HG03342 (cell line): ENCODE measurements at regions not wholly inside any gene's neighbourhood (a gene's known extent, or its start where the extent isn't known, plus 50 kb on each side); places are given as distances from the start of the nearest gene placed in this dataset.
A peak's percentile ranks its signal among the peaks of the same experiment; 100 is the strongest.
"Not testable (repeated sequence)": the region's sequence is repeated elsewhere in the genome, so short reads cannot be mapped to it uniquely, and the experiment has no call there.

Source experiments
- ATAC-seq: cut with Tn5 transposase; IDR thresholded peaks from one replicate; pipeline ENCODE4 v1.9.1; 2021; ENCODE audit warnings: mild to moderate bottlenecking, moderate library complexity; ENCODE audit not compliant: unreplicated experiment

DNA sequence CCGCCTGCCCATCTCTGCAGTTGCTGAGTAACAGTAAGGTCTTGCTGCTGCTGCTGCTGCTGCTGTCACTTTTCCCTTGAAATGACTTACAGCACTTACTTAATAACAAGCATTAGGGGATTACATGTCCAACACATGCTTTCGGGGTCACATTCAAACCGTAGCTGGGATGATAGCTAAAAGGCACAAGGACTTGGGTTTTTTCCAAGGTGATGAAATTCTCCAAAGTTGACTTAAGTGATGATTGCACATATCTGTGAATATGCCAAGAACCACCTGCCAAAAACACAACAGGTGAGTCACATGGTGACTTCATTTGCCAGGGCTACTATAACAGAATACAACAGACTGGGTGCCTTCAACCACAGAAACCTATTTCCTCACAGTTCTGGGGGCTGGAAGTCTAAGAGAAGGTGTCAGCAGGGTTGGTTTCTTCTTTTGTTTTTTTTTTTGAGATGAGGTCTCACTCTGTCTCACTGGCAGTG lies 121.9 kb upstream of the TNRC6C start:
- ATAC-seq = no peak

DNA sequence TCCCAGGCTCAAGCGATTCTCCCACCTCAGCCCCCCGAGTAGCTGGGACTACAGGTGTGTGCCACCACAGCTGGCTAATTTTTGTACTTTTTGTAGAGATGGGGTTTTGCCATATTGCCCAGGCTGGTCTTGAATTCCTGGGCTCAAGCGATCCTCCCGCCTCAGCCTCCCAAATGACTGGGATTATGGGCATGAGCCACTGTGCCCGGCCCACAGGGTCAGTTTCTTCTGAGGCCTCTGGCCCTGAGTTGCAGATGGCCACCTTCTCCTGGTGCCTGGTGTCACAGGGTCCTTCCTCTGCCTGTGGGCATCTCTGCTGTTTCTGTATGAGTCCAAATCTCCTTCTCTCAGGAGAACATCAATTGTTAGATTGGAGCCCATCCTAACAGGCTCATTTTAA lies 121.4 kb upstream of the TNRC6C start:
- not testable (repeated sequence) for ATAC-seq

DNA sequence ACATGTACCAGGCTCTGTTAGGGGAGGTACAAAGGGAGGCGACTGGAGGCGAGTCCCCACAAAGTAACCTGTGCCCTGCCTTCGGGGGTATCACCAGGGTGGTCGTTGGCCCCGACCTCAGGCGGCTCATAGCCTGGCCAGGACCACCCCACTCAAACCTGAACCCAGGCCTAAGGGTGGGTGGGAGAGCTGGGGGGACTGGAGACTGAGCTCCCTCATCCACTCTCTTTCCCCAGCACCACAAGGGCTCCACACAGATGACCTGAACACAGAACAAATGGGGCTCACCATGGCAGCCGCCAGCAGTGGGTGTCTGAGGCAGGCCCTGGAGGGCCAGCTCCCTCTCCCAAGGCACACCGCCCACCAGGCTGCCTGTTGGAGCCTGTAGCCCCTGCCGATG lies 120.6 kb upstream of the TNRC6C start:
- no peak for ATAC-seq

DNA sequence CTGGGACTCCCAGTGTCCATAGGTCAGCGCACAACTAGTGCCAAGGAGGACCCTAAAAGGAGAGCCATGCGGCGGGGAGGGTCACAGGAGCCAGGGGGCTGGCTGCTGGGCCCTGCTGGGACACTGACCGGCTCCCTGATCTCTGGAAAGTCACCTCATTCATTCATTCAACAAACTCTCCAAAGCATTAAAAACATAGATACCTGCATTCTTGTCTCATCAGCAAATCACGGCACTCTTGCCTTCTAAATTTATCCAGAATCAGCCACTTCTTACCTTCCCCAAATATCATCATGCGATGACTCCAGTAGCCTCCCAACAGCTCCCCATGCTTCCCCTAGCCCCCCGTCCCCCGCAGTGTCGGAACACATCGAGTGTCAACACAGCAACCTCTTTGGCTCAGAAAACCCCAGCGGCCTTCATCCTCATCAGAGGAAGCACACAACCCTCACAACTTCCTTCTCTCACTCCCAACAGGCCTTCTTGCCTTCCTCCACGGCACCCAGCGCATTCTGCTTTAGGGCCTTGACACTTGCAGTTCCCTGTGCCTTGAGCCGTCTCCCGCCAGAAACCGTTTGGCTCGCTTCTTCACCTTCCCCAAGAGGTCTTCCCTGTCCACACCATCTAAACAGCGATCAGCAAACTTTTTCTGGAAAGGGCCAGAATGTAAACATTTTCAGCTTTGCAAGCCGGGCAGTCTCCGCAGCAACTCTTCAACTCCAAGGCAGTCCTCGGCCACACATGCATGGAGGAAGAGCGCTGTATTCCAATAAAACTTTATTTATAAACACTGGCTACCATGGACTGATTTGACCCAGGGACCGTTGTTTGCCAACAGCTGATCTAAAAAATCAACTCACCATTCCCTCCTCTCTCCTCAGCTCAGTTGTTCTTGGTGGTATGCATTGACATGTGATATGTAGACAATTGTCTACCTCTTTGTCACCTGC lies 119.5 kb upstream of the TNRC6C start:
- ATAC-seq = no peak

DNA sequence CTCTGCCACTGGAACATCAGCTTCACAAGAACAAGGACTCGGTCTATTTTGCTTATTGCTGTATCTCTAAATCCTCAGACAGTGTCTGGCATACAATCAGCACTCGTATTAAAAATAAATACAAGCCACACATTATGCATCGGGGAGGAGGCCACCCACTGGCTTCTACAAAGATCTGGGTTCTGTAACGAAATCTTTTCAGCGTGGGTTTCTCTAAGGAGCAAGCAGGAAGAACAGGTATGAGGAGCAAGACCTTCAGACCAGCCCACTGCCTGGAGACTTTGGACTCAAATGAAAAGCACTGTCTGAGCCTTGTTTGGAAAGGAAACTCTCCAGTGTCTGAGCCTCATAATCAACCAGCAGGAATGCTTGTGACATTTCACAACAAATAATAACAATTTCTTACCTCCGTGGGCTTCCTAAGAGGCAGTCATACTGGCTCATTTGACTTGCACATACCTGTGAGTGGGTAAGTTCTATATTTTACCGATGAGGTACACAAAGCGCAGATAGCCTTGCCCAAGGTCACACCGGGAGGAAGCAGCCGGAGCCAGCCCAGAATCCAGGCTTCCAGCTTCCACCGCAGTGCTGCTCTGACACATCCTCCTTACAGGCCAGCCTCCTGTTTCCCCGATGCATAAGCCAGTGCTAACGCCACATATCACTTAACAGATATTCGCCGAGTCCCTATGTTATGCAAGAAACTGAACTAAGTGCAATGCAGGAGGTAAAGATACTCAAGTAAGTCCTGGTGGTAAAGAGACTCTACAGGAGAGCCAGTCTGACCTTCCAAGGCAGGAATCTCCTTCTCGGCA lies 118.6 kb upstream of the TNRC6C start:
- ATAC-seq = no peak

- no peak for ATAC-seq
Measured at GRCh38 chr17:77840513-77841165, 117.9 kb upstream of the TNRC6C start.

GRCh38 chr17:77841742-77842527 lies 116.6 kb upstream of the TNRC6C start:
- ATAC-seq = no peak

DNA sequence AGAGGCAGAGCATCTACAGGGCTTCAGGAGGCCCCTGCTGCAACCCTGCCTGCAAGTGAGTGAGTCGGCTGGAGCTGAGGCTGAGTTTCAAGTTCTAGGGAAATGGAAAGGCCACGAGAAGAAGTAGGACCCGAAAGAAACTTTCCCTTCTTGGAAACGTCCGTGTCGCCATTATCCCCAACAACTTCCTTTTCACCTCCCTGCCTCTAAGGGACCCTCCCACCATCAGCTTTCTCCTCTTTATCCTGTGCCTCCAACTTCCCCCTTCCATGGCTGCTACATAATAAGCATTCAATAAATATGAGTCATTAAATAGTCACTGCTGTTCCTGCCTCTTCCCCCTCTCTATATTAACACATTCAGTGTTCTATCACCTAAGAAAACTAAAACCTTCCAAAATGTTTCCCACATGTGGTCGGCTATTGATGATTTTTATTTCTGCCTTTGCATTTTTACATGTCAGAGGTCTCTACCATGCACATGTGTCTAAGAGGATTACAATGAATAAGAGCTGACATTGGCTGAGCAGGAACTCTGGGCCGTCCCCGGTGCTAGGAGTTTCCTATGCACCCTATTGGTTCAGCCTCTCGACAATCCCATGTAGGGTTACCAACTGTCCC lies 115.9 kb upstream of the TNRC6C start:
- no peak for ATAC-seq

GRCh38 chr17:77843255-77843895 lies 115.1 kb upstream of the TNRC6C start:
- ATAC-seq = peak; percentile 53

DNA sequence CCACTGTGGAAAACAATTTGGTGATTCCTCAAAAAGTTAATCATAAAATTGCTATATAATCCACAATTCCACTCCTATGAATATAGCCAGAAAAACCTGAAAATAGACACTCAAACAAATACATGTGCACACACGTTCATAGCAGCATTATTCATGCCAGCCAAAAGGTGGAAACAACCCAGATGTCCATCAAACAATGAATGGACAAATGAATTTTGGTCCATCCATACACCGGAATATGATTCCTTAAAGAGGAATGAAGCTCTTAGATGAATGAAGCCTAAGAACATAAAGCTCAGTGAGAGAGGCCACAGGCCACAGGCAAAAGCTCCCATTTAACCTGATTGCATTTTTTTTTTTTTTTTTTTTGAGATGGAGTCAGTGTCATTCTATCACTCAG lies 114.6 kb upstream of the TNRC6C start:
- no peak for ATAC-seq

GRCh38 chr17:77844681-77845080 lies 113.8 kb upstream of the TNRC6C start:
- no peak for ATAC-seq

- ATAC-seq = no peak
Measured at GRCh38 chr17:77845541-77846225, 112.8 kb upstream of the TNRC6C start.

DNA sequence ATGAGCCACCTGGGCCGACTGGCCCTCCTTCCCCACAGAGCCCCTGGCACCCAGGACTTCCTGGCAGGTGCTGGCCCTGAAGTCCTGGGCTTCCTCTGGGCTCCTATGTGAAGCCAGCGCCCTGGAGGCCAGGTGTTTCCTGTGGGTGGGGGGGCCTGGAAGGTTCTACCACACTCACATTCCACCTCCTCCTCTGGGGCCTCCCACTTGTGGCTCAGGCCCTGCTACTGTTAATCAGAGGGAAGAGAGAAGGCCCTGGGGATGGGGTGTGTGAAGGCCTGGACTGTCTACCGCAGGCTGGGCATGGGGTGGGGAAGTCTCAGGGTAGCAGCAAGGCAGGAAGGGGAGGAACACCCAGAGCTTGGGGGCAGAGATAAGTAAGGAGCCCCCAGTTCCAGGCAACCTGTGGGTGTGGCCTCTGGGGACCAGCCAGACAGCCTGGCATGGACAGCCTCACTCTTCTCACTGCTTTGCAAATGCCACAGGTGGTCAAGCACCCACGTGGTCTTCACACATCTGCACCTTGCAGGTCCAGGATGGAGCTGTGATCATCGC lies 111.9 kb upstream of the TNRC6C start:
- no peak for ATAC-seq

- ATAC-seq = no peak
Measured at GRCh38 chr17:77847221-77848085, 111.0 kb upstream of the TNRC6C start.

- ATAC-seq = no peak
Measured at GRCh38 chr17:77848257-77848656, 110.2 kb upstream of the TNRC6C start.

GRCh38 chr17:77849239-77849638 lies 109.3 kb upstream of the TNRC6C start:
- no peak for ATAC-seq

DNA sequence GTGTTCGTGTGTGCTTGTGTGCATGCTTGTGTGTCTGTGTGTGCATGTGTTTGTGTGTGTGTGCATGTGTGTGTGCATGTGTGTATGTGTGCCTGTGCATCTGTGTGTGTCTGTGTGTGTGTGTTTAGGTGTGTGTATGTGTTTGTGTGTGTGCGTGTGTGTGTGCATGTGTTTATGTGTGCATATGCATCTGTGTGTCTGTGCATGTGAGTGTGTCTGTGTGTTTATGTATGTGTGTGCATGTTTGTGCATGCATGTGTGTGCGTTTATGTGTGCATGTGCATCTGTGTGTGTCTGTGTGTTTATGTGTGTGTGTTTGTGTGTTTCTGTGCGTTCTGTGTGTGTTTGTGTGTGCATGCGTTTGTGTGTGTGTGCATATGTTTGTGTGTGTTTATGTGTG lies 106.6 kb upstream of the TNRC6C start:
- ATAC-seq = no peak

GRCh38 chr17:77852731-77853130 lies 105.8 kb upstream of the TNRC6C start:
- ATAC-seq = no peak
